H9 (cell line): ENCODE measurements at regions not wholly inside any gene's neighbourhood (a gene's known extent, or its start where the extent isn't known, plus 50 kb on each side); places are given as distances from the start of the nearest gene placed in this dataset.

Source experiments
- DNase-seq: peaks from one replicate; pipeline ENCODE4 v3.0.0-alpha.2; 2017
- H2AFZ ChIP-seq: one replicate; pipeline ENCODE4 v1.6.1; 2013; ENCODE audit warnings: mild to moderate bottlenecking, low read length, control low read depth, moderate library complexity
- H2AK5ac ChIP-seq: 2 replicates; pipeline ENCODE4 v1.6.1; 2013; ENCODE audit warnings: low read length, control low read depth, mixed read lengths; ENCODE audit not compliant: insufficient read length
- H2BK120ac ChIP-seq: one replicate; pipeline ENCODE4 v1.6.1; 2013; ENCODE audit warnings: low read depth, mild to moderate bottlenecking, low read length, control low read depth, inconsistent platforms; ENCODE audit not compliant: poor library complexity, severe bottlenecking
- H2BK12ac ChIP-seq: 2 replicates; pipeline ENCODE4 v1.6.1; 2013; ENCODE audit warnings: low read length, control low read depth, mixed read lengths, low read depth; ENCODE audit not compliant: insufficient read length
- H2BK15ac ChIP-seq: 2 replicates; pipeline ENCODE4 v1.6.1; 2013; ENCODE audit warnings: low read depth, low read length, control low read depth
- H2BK20ac ChIP-seq: one replicate; pipeline ENCODE4 v1.6.1; 2013; ENCODE audit warnings: low read depth, mild to moderate bottlenecking, low read length, control low read depth, inconsistent platforms; ENCODE audit not compliant: poor library complexity, severe bottlenecking
- H2BK5ac ChIP-seq: 2 replicates; pipeline ENCODE4 v1.6.1; 2013; ENCODE audit warnings: low read length, control low read depth, mixed read lengths; ENCODE audit not compliant: insufficient read length
- H3K14ac ChIP-seq: 2 replicates; pipeline ENCODE4 v1.6.1; 2013; ENCODE audit warnings: low read length, control low read depth; ENCODE audit not compliant: insufficient read depth
- H3K18ac ChIP-seq: 2 replicates; pipeline ENCODE4 v1.6.1; 2013; ENCODE audit warnings: low read depth, mild to moderate bottlenecking, mixed read lengths, low read length, control low read depth; ENCODE audit not compliant: insufficient read length
- H3K23ac ChIP-seq: 2 replicates; pipeline ENCODE4 v1.6.1; 2013; ENCODE audit warnings: low read length, control low read depth, mixed read lengths, low read depth; ENCODE audit not compliant: insufficient read length
- H3K23me2 ChIP-seq: 2 replicates; pipeline ENCODE4 v1.6.1; 2013; ENCODE audit warnings: low read depth, mild to moderate bottlenecking, mixed read lengths, low read length, control low read depth; ENCODE audit not compliant: insufficient read length, poor library complexity, severe bottlenecking
- H3K27ac ChIP-seq: 2 replicates; pipeline ENCODE4 v1.5.1; 2013; ENCODE audit warnings: low read length, control low read depth, mixed read lengths, low read depth; ENCODE audit not compliant: insufficient read length
- H3K27me3 ChIP-seq: 2 replicates; pipeline ENCODE4 v1.6.1; 2013; ENCODE audit warnings: low read length, control low read depth, inconsistent platforms; ENCODE audit not compliant: insufficient read depth
- H3K4ac ChIP-seq: 2 replicates; pipeline ENCODE4 v1.6.1; 2013; ENCODE audit warnings: low read depth, mild to moderate bottlenecking, control low read depth, inconsistent platforms, low read length, moderate library complexity
- H3K4me1 ChIP-seq: 2 replicates; pipeline ENCODE4 v1.6.1; 2013; ENCODE audit warnings: low read length, control low read depth, inconsistent platforms; ENCODE audit not compliant: insufficient read depth
- H3K4me2 ChIP-seq: 2 replicates; pipeline ENCODE4 v1.6.1; 2013; ENCODE audit warnings: low read length, control low read depth, mixed read lengths; ENCODE audit not compliant: insufficient read length, insufficient read depth
- H3K56ac ChIP-seq: 2 replicates; pipeline ENCODE4 v1.6.1; 2013; ENCODE audit warnings: low read depth, mild to moderate bottlenecking, mixed read lengths, low read length, control low read depth; ENCODE audit not compliant: insufficient read length
- H3K79me1 ChIP-seq: 2 replicates; pipeline ENCODE4 v1.6.1; 2013; ENCODE audit warnings: low read depth, mild to moderate bottlenecking, moderate library complexity, low read length, control low read depth, inconsistent platforms; ENCODE audit not compliant: insufficient read depth, poor library complexity, severe bottlenecking
- H3K79me2 ChIP-seq: 2 replicates; pipeline ENCODE4 v1.6.1; 2013; ENCODE audit warnings: low read length, control low read depth, inconsistent platforms; ENCODE audit not compliant: insufficient read depth
- H3K9ac ChIP-seq: 2 replicates; pipeline ENCODE4 v1.6.1; 2013; ENCODE audit warnings: low read length, control low read depth, mixed read lengths; ENCODE audit not compliant: insufficient read length; ENCODE audit errors: extremely low read depth
- H3K9me3 ChIP-seq: one replicate; pipeline ENCODE4 v1.6.1; 2013; ENCODE audit warnings: low read depth, low read length, inconsistent platforms; ENCODE audit not compliant: control insufficient read depth
- H3T11ph ChIP-seq: one replicate; pipeline ENCODE4 v1.6.1; 2013; ENCODE audit warnings: mild to moderate bottlenecking, low read length, control low read depth, inconsistent platforms
- H4K20me1 ChIP-seq: one replicate; pipeline ENCODE4 v1.6.1; 2013; ENCODE audit not compliant: control insufficient read depth, insufficient read length, insufficient read depth
- H4K5ac ChIP-seq: 2 replicates; pipeline ENCODE4 v1.6.1; 2013; ENCODE audit warnings: low read depth, mild to moderate bottlenecking, mixed read lengths, low read length, control low read depth; ENCODE audit not compliant: insufficient read length
- H4K8ac ChIP-seq: replicated peaks from 2 replicates; pipeline ENCODE4 v1.6.1; 2013; ENCODE audit warnings: low read length, control low read depth, mixed read lengths, low read depth; ENCODE audit not compliant: insufficient read length
- H4K91ac ChIP-seq: 2 replicates; pipeline ENCODE4 v1.6.1; 2013; ENCODE audit warnings: low read depth, mild to moderate bottlenecking, moderate library complexity, mixed read lengths, low read length, control low read depth; ENCODE audit not compliant: insufficient read length
- H3K27ac Mint-ChIP-seq, 3 experiments: 2 replicates in 2 of 3; 3 replicates in 1 of 3; pipeline ENCODE4 v1.8.0; 2020 to 2021; ENCODE audit warnings: mixed read lengths in 3 of 3, mild to moderate bottlenecking in 1 of 3, moderate library complexity in 1 of 3
- H3K27me3 Mint-ChIP-seq: 2 replicates; pipeline ENCODE4 v1.8.0; 2021; ENCODE audit warnings: low read depth, mild to moderate bottlenecking, moderate library complexity, mixed read lengths
- H3K36me3 Mint-ChIP-seq, 3 experiments: 2 replicates in 2 of 3; 3 replicates in 1 of 3; pipeline ENCODE4 v1.8.0; 2020 to 2021; ENCODE audit warnings: low read depth in 3 of 3, mixed read lengths in 3 of 3; ENCODE audit not compliant: insufficient read depth in 1 of 3
- H3K4me1 Mint-ChIP-seq, 2 experiments: 2 replicates each; pipeline ENCODE4 v1.8.0; 2020; ENCODE audit warnings: mixed read lengths in 2 of 2
- H3K4me3 Mint-ChIP-seq, 2 experiments: 2 replicates in 1 of 2; 3 replicates in 1 of 2; pipeline ENCODE4 v1.8.0; 2020 to 2021; ENCODE audit warnings: mild to moderate bottlenecking in 2 of 2, mixed read lengths in 2 of 2, moderate library complexity in 1 of 2
- H3K9me3 Mint-ChIP-seq, 2 experiments: 2 replicates in 1 of 2; 3 replicates in 1 of 2; pipeline ENCODE4 v1.8.0; 2020; ENCODE audit warnings: mild to moderate bottlenecking in 2 of 2, mixed read lengths in 2 of 2, moderate library complexity in 1 of 2
- CTCF ChIP-seq: fragments of 200-600 bp; sonication (generic); conservative IDR thresholded peaks from 3 replicates; pipeline ENCODE4 v1.8.0; 2021; ENCODE audit warnings: antibody characterized with exemption, mild to moderate bottlenecking

GRCh38 chr21:27103768-27104167 is 136.9 kb upstream of the ADAMTS5 start:
- H2BK20ac ChIP-seq = no peak overlapping the region
- no peak overlapping the region for H4K5ac ChIP-seq
- no peak overlapping the region for H3K27ac ChIP-seq
- H3K79me1 ChIP-seq = no peaks in the 10 kb centered on the region
- H3K14ac ChIP-seq = no peak overlapping the region
- Mint-ChIP-seq H3K9me3 (peaks cover 2 to 3% of the 10 kb centered on the region in 2 experiments; a peak in 3 of 5 replicates), H3K36me3 (peaks cover 0 to 7% (median 0%) of the 10 kb centered on the region in 3 experiments; a peak in 2 of 7 replicates), H3K27ac (no peak overlapping the region), H3K27me3 (no peaks in the 10 kb centered on the region), H3K4me1 (peaks cover 12 to 21% of the 10 kb centered on the region in 2 experiments), H3K4me3 (no peak overlapping the region)
- no peak for DNase-seq
- no peak overlapping the region for H3K4ac ChIP-seq
- no peak for TF ChIP-seq CTCF
- no peak overlapping the region for H4K91ac ChIP-seq
- no peak overlapping the region for H3K4me2 ChIP-seq
- no peak overlapping the region for H2BK120ac ChIP-seq
- H3K23me2 ChIP-seq = no peaks in the 10 kb centered on the region
- no peaks in the 10 kb centered on the region for H4K20me1 ChIP-seq
- no peak overlapping the region for H2BK12ac ChIP-seq
- H2AFZ ChIP-seq = no peak overlapping the region
- no peak overlapping the region for H3T11ph ChIP-seq
- H3K18ac ChIP-seq = no peak overlapping the region
- no peaks in the 10 kb centered on the region for H3K27me3 ChIP-seq
- no peak overlapping the region for H4K8ac ChIP-seq
- no peak overlapping the region for H3K9ac ChIP-seq
- H3K56ac ChIP-seq = no peak overlapping the region
- no peaks in the 10 kb centered on the region for H3K9me3 ChIP-seq
- no peaks in the 10 kb centered on the region for H3K79me2 ChIP-seq
- H2BK15ac ChIP-seq = no peak overlapping the region
- H3K23ac ChIP-seq = no peak overlapping the region
- H3K4me1 ChIP-seq = peaks cover 4% of the 10 kb centered on the region; the same call in 1 of the 2 replicates
- no peak overlapping the region for H2AK5ac ChIP-seq
- no peak overlapping the region for H2BK5ac ChIP-seq
